ENCODE measurements at regions not wholly inside any gene's neighbourhood (a gene's known extent, or its start where the extent isn't known, plus 50 kb on each side); places are given as distances from the start of the nearest gene placed in this dataset.

GRCh38 chr16:64094181-64094965 lies 1027.5 kb downstream of the CDH11 start:
- DNase-seq: no peak
- TF ChIP-seq CTCF (IDR thresholded peaks at IDR 0.05): no peak
- Histone ChIP-seq H3K36me3 (no peaks in the 10 kb centered on the region), H3K4me3 (no peak overlapping the region), H3K9me3 (no peaks in the 10 kb centered on the region), H3K4me1 (no peaks in the 10 kb centered on the region), H3K27me3 (no peaks in the 10 kb centered on the region), H3K27ac (no peak overlapping the region)
- intact Hi-C loops (cut with DNase I): no loop called here
- no peak for ATAC-seq

GRCh38 chr16:64092271-64092670 lies 1029.6 kb downstream of the CDH11 start:
- intact Hi-C loops (cut with DNase I): no loop called here
- no peak overlapping the region for H3K27ac ChIP-seq
- no peaks in the 10 kb centered on the region for H3K9me3 ChIP-seq
- TF ChIP-seq CTCF (IDR thresholded peaks at IDR 0.05): no peak
- no peaks in the 10 kb centered on the region for H3K4me1 ChIP-seq
- no peaks in the 10 kb centered on the region for H3K36me3 ChIP-seq
- ATAC-seq (no peak), DNase-seq (no peak)
- H3K4me3 ChIP-seq: no peak overlapping the region
- H3K27me3 ChIP-seq: no peaks in the 10 kb centered on the region

- no peak for ATAC-seq
- intact Hi-C loops (cut with DNase I): no loop called here
- H3K4me3 ChIP-seq: no peak overlapping the region
- H3K27ac ChIP-seq: no peak overlapping the region
- TF ChIP-seq CTCF (IDR thresholded peaks at IDR 0.05): no peak
- DNase-seq: no peak
- H3K4me1 ChIP-seq: no peaks in the 10 kb centered on the region
- H3K9me3 ChIP-seq: no peaks in the 10 kb centered on the region
- H3K27me3 ChIP-seq: no peaks in the 10 kb centered on the region
- no peaks in the 10 kb centered on the region for H3K36me3 ChIP-seq
These were observed 1031.5 kb downstream of the CDH11 start for GRCh38 chr16:64090327-64090726.

- no peaks in the 10 kb centered on the region for H3K36me3 ChIP-seq
- TF ChIP-seq CTCF (IDR thresholded peaks at IDR 0.05): peak; percentile 46
- no peak for DNase-seq
- intact Hi-C loops (cut with DNase I): no loop called here
- H3K27ac ChIP-seq: no peak overlapping the region
- H3K27me3 ChIP-seq: no peaks in the 10 kb centered on the region
- H3K4me1 ChIP-seq: no peaks in the 10 kb centered on the region
- H3K9me3 ChIP-seq: no peaks in the 10 kb centered on the region
- no peak overlapping the region for H3K4me3 ChIP-seq
- ATAC-seq: no peak
These were observed 1032.2 kb downstream of the CDH11 start for GRCh38 chr16:64089697-64090096.

- no peak for TF ChIP-seq CTCF (IDR thresholded peaks at IDR 0.05)
- no peaks in the 10 kb centered on the region for H3K9me3 ChIP-seq
- H3K4me3 ChIP-seq: no peak overlapping the region
- ATAC-seq (no peak), DNase-seq (no peak)
- intact Hi-C loops (cut with DNase I): no loop called here
- no peaks in the 10 kb centered on the region for H3K36me3 ChIP-seq
- H3K27me3 ChIP-seq: no peaks in the 10 kb centered on the region
- H3K27ac ChIP-seq: no peak overlapping the region
- H3K4me1 ChIP-seq: no peaks in the 10 kb centered on the region
These were observed 1033.0 kb downstream of the CDH11 start for GRCh38 chr16:64088838-64089237.

- ATAC-seq: no peak
- no peak for DNase-seq
- no peak for TF ChIP-seq CTCF (IDR thresholded peaks at IDR 0.05)
- H3K27ac ChIP-seq: no peak overlapping the region
- H3K4me3 ChIP-seq: no peak overlapping the region
- H3K27me3 ChIP-seq: no peaks in the 10 kb centered on the region
- intact Hi-C loops (cut with DNase I): no loop called here
- no peaks in the 10 kb centered on the region for H3K9me3 ChIP-seq
- no peaks in the 10 kb centered on the region for H3K4me1 ChIP-seq
- no peaks in the 10 kb centered on the region for H3K36me3 ChIP-seq
These were observed 1036.6 kb downstream of the CDH11 start for GRCh38 chr16:64085296-64085695.

Measured in upper lobe of right lung (tissue), 1 donor.